ENCODE measurements at regions not wholly inside any gene's neighbourhood (a gene's known extent, or its start where the extent isn't known, plus 50 kb on each side); places are given as distances from the start of the nearest gene placed in this dataset.
"Not testable (repeated sequence)": the region's sequence is repeated elsewhere in the genome, so short reads cannot be mapped to it uniquely, and the experiment has no call there.

DNA sequence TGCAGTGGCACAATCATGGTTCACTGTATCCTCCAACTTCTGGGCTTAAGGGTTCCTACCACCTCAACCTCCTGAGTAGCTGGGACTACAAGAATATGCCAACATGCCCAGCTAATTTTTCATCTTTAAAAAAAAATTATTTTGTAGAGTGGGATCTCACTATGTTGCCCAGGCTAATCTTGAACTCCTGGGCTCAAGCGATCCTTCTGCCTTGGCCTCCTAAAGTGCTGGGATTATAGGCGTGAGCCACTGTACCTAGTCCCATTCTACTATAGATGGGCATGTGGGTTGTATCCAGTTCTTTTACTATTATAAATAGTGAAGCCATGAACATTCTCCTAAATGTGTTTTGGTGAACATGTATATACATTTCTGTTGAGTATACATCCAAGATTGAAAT is 57.9 kb upstream of the PAXBP1 start:
- H3K79me2 ChIP-seq (ENCODE audit: low read length), result no peaks in the 10 kb centered on the region
- DNase-seq, result no peak
- TF ChIP-seq, protein P1, sequence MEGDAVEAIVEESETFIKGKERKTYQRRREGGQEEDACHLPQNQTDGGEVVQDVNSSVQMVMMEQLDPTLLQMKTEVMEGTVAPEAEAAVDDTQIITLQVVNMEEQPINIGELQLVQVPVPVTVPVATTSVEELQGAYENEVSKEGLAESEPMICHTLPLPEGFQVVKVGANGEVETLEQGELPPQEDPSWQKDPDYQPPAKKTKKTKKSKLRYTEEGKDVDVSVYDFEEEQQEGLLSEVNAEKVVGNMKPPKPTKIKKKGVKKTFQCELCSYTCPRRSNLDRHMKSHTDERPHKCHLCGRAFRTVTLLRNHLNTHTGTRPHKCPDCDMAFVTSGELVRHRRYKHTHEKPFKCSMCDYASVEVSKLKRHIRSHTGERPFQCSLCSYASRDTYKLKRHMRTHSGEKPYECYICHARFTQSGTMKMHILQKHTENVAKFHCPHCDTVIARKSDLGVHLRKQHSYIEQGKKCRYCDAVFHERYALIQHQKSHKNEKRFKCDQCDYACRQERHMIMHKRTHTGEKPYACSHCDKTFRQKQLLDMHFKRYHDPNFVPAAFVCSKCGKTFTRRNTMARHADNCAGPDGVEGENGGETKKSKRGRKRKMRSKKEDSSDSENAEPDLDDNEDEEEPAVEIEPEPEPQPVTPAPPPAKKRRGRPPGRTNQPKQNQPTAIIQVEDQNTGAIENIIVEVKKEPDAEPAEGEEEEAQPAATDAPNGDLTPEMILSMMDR (IDR thresholded peaks at IDR 0.05; ENCODE audit: low read length), result no peak
- TF ChIP-seq EZH2 (optimal IDR thresholded peaks at IDR 0.05; ENCODE audit: low read depth, low read length) (no peak), EZH2phosphoT487 (IDR thresholded peaks at IDR 0.05; ENCODE audit: low read length) (no peak)
- H3K4me1 ChIP-seq (ENCODE audit: low read length), result no peaks in the 10 kb centered on the region
- no peaks in the 10 kb centered on the region for H3K9me2 ChIP-seq (replicated peaks; ENCODE audit: insufficient read depth, low read length)
- H3K4me3 ChIP-seq (ENCODE audit: low read length), result no peak overlapping the region
- no peaks in the 10 kb centered on the region for H3F3A ChIP-seq (ENCODE audit: insufficient read depth, low read length)
- H3K27ac ChIP-seq (ENCODE audit: low read length), result no peak overlapping the region
- H3K9ac ChIP-seq (ENCODE audit: low read length), result no peak overlapping the region
- no peaks in the 10 kb centered on the region for H3K9me3 ChIP-seq (replicated peaks; ENCODE audit: insufficient read depth, low read length)
- no peak overlapping the region for H3K4me2 ChIP-seq (ENCODE audit: low read depth, low read length)
- H2AFZ ChIP-seq (ENCODE audit: low read length), result no peak overlapping the region
- no peaks in the 10 kb centered on the region for H4K20me1 ChIP-seq (ENCODE audit: insufficient read depth, low read length)
- no peaks in the 10 kb centered on the region for H3K36me3 ChIP-seq (replicated peaks; ENCODE audit: insufficient read depth, low read length)
- H3K27me3 ChIP-seq (replicated peaks; ENCODE audit: insufficient read depth, low read length), result no peaks in the 10 kb centered on the region

DNA sequence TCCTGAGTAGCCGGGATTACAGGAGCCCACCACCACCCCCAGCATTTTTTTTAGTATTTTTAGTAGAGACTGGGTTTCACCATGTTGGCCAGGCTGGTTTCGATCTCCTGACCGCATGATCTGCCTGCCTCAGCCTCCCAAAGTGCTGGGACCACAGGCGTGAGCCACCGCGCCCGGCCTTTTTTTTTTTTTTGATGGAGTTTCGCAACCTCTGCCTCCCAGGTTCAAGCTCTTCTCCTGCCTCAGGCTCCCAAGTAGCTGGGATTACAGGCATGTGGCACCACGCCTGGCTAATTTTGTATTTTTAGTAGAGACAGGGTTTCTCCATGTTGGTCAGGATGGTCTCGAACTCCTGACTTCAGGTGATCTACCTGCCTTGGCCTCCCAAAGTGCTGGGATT is 60.2 kb upstream of the PAXBP1 start:
- not testable (repeated sequence) for H4K20me1 ChIP-seq (ENCODE audit: insufficient read depth, low read length); H3K4me2 ChIP-seq (ENCODE audit: low read depth, low read length); H3K9ac ChIP-seq (ENCODE audit: low read length); H3K36me3 ChIP-seq (replicated peaks; ENCODE audit: insufficient read depth, low read length); H3K9me2 ChIP-seq (replicated peaks; ENCODE audit: insufficient read depth, low read length); H3K4me3 ChIP-seq (ENCODE audit: low read length); H2AFZ ChIP-seq (ENCODE audit: low read length); H3K27me3 ChIP-seq (replicated peaks; ENCODE audit: insufficient read depth, low read length); H3K9me3 ChIP-seq (replicated peaks; ENCODE audit: insufficient read depth, low read length); H3K4me1 ChIP-seq (ENCODE audit: low read length); H3K27ac ChIP-seq (ENCODE audit: low read length); H3F3A ChIP-seq (ENCODE audit: insufficient read depth, low read length); H3K79me2 ChIP-seq (ENCODE audit: low read length); DNase-seq

DNA sequence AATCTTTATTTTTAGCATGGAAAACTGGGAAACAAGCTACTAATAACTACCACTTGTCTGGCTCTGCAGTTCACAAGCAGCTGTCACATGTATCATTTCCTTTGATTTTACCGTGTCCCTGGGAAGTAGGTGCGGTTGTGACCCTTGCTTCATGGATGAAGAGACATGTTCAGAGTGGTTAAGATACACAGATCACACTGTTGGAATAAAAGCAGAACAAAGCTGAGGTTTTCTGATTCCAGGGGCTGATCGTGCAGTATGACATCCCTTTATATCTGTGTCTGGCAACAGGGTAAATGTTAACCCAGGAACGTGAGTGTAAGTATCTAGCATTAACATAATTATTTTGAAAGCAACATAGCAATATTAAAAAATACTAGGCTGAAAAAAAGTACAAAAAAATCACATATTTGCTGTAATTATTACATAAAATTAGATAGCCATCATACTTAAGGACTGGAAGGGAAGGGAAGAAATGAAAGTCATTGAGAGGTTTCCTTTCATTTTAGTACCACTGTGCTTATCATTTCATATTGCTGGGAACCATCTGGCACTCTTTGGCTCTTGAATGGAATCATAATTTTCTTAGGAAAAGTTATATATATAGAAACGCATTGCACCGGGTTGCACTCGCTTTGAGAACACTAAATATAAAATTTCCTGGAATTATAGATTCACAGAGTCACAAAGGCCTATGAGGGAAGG is 62.8 kb upstream of the PAXBP1 start:
- Histone ChIP-seq H3K36me3 (replicated peaks; ENCODE audit: insufficient read depth, low read length) (no peaks in the 10 kb centered on the region), H3K9me2 (replicated peaks; ENCODE audit: insufficient read depth, low read length) (no peaks in the 10 kb centered on the region), H2AFZ (ENCODE audit: low read length) (no peak overlapping the region), H3K4me1 (ENCODE audit: low read length) (no peaks in the 10 kb centered on the region), H3K9me3 (replicated peaks; ENCODE audit: insufficient read depth, low read length) (no peaks in the 10 kb centered on the region), H3K9ac (ENCODE audit: low read length) (no peak overlapping the region), H3K27ac (ENCODE audit: low read length) (no peak overlapping the region), H3K27me3 (replicated peaks; ENCODE audit: insufficient read depth, low read length) (no peaks in the 10 kb centered on the region), H3K4me2 (ENCODE audit: low read depth, low read length) (no peak overlapping the region), H3K79me2 (ENCODE audit: low read length) (no peaks in the 10 kb centered on the region), H3F3A (ENCODE audit: insufficient read depth, low read length) (no peaks in the 10 kb centered on the region), H4K20me1 (ENCODE audit: insufficient read depth, low read length) (no peaks in the 10 kb centered on the region), H3K4me3 (ENCODE audit: low read length) (no peak overlapping the region)
- no peak for DNase-seq
- TF ChIP-seq EZH2phosphoT487 (IDR thresholded peaks at IDR 0.05; ENCODE audit: low read length) (no peak), EZH2 (optimal IDR thresholded peaks at IDR 0.05; ENCODE audit: low read depth, low read length) (no peak)
- TF ChIP-seq, protein P1 (IDR thresholded peaks at IDR 0.05; ENCODE audit: low read length), result no peak

DNA sequence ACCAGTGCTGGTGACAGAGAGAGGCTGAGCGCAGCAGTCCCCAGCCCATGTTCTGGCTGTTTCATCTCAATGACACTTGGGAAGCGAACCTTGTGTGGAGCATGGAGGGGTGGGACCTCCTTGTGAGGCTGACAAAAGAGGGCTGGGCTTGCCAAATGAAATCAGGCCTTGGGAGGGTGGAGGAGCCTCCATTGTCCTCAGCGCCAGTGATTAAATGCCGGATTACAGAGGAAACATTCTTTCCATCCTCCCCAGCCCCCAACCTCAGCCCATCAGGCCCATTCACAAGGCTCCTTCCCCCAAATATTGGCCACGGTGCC is 63.3 kb upstream of the PAXBP1 start:
- no peak overlapping the region for H3K4me2 ChIP-seq (ENCODE audit: low read depth, low read length)
- H3F3A ChIP-seq (ENCODE audit: insufficient read depth, low read length), result no peaks in the 10 kb centered on the region
- H3K36me3 ChIP-seq (replicated peaks; ENCODE audit: insufficient read depth, low read length), result no peaks in the 10 kb centered on the region
- H3K4me3 ChIP-seq (ENCODE audit: low read length), result no peak overlapping the region
- TF ChIP-seq EZH2 (optimal IDR thresholded peaks at IDR 0.05; ENCODE audit: low read depth, low read length), result no peak
- TF ChIP-seq, protein P1 (IDR thresholded peaks at IDR 0.05; ENCODE audit: low read length), result no peak
- TF ChIP-seq EZH2phosphoT487 (IDR thresholded peaks at IDR 0.05; ENCODE audit: low read length), result no peak
- no peak overlapping the region for H3K9ac ChIP-seq (ENCODE audit: low read length)
- no peaks in the 10 kb centered on the region for H3K4me1 ChIP-seq (ENCODE audit: low read length)
- no peaks in the 10 kb centered on the region for H3K79me2 ChIP-seq (ENCODE audit: low read length)
- H2AFZ ChIP-seq (ENCODE audit: low read length), result no peak overlapping the region
- no peaks in the 10 kb centered on the region for H3K9me3 ChIP-seq (replicated peaks; ENCODE audit: insufficient read depth, low read length)
- no peak for DNase-seq
- no peak overlapping the region for H3K27ac ChIP-seq (ENCODE audit: low read length)
- no peaks in the 10 kb centered on the region for H4K20me1 ChIP-seq (ENCODE audit: insufficient read depth, low read length)
- no peaks in the 10 kb centered on the region for H3K9me2 ChIP-seq (replicated peaks; ENCODE audit: insufficient read depth, low read length)
- no peaks in the 10 kb centered on the region for H3K27me3 ChIP-seq (replicated peaks; ENCODE audit: insufficient read depth, low read length)
